Smooth muscle cell (in vitro differentiated cells): ENCODE measurements at regions not wholly inside any gene's neighbourhood (a gene's known extent, or its start where the extent isn't known, plus 50 kb on each side); places are given as distances from the start of the nearest gene placed in this dataset.
"Not testable (repeated sequence)": the region's sequence is repeated elsewhere in the genome, so short reads cannot be mapped to it uniquely, and the experiment has no call there.

ENCODE experiments used
- DNase-seq: peaks from one replicate; lab custom pipeline; 2025; ENCODE audit not compliant: unreplicated experiment; lab: John Stamatoyannopoulos, UW
- H2AFZ ChIP-seq: fragments of 200-600 bp; sonication (generic); 2 replicates; pipeline ENCODE4 v1.6.0; 2016; ENCODE audit warnings: antibody characterized with exemption, low read depth, mild to moderate bottlenecking
- H3F3A ChIP-seq: fragments of 200-600 bp; sonication (generic); 2 replicates; pipeline ENCODE4 v1.6.0; 2017; ENCODE audit warnings: antibody characterized with exemption, low read depth
- H3K27ac ChIP-seq: fragments of 200-600 bp; sonication (generic); 2 replicates; pipeline ENCODE4 v1.5.1; 2016; ENCODE audit warnings: low read depth, mild to moderate bottlenecking
- H3K27me3 ChIP-seq: fragments of 200-600 bp; sonication (generic); 2 replicates; pipeline ENCODE4 v1.6.1; 2016; ENCODE audit warnings: low read depth, mild to moderate bottlenecking
- H3K36me3 ChIP-seq: fragments of 200-600 bp; sonication (generic); 2 replicates; pipeline ENCODE4 v1.5.1; 2016; ENCODE audit warnings: low read depth
- H3K4me1 ChIP-seq: fragments of 200-600 bp; sonication (generic); 2 replicates; pipeline ENCODE4 v1.5.1; 2016; ENCODE audit warnings: low read depth
- H3K4me2 ChIP-seq: fragments of 200-600 bp; sonication (generic); 2 replicates; pipeline ENCODE4 v1.6.0; 2016; ENCODE audit warnings: mild to moderate bottlenecking
- H3K4me3 ChIP-seq: fragments of 200-600 bp; sonication (generic); 2 replicates; pipeline ENCODE4 v1.5.1; 2016; ENCODE audit warnings: mild to moderate bottlenecking
- H3K79me2 ChIP-seq: fragments of 200-600 bp; sonication (generic); 2 replicates; pipeline ENCODE4 v1.6.0; 2016; ENCODE audit warnings: low read depth, mild to moderate bottlenecking
- H3K9ac ChIP-seq: fragments of 200-600 bp; sonication (generic); 2 replicates; pipeline ENCODE4 v1.6.0; 2016; ENCODE audit warnings: low read depth
- H3K9me3 ChIP-seq: fragments of 200-600 bp; sonication (generic); replicated peaks from 2 replicates; pipeline ENCODE4 v1.5.1; 2016; ENCODE audit warnings: low read depth
- H4K20me1 ChIP-seq: fragments of 200-600 bp; sonication (generic); 2 replicates; pipeline ENCODE4 v1.6.0; 2016; ENCODE audit warnings: low read depth
- CTCF ChIP-seq: fragments of 200-600 bp; sonication (generic); IDR thresholded peaks from 2 replicates; pipeline ENCODE4 v1.5.1; 2017; ENCODE audit warnings: borderline replicate concordance, mild to moderate bottlenecking, antibody characterized with exemption; ENCODE audit not compliant: insufficient read depth, poor library complexity, severe bottlenecking
- WGBS: methylation state at CpG from one replicate; pipeline ENCODE4 v1.1.7; 2016; ENCODE audit warnings: low lambda C conversion rate; 5-methylcytosine and 5-hydroxymethylcytosine counted together

- H3K36me3 ChIP-seq: no peaks in the 10 kb centered on the region
- no peaks in the 10 kb centered on the region for H4K20me1 ChIP-seq
- no peak overlapping the region for H3K4me2 ChIP-seq
- 96% methylated on average over 2 of the region's 2 CpGs for WGBS
- H3K4me1 ChIP-seq: no peaks in the 10 kb centered on the region
- no peaks in the 10 kb centered on the region for H3F3A ChIP-seq
- H3K27me3 ChIP-seq: no peaks in the 10 kb centered on the region
- H3K27ac ChIP-seq: no peak overlapping the region
- no peaks in the 10 kb centered on the region for H3K79me2 ChIP-seq
- H3K4me3 ChIP-seq: no peak overlapping the region
- no peaks in the 10 kb centered on the region for H3K9me3 ChIP-seq
- no peak overlapping the region for H2AFZ ChIP-seq
- DNase-seq: no peak
- no peak overlapping the region for H3K9ac ChIP-seq
- TF ChIP-seq CTCF: no peak
These were observed 695.7 kb upstream of the ATXN7L3B start for GRCh38 chr12:73841963-73842362.

GRCh38 chr12:73863546-73863945 lies 674.1 kb upstream of the ATXN7L3B start:
- Histone ChIP-seq H3F3A (no peaks in the 10 kb centered on the region), H3K27me3 (no peaks in the 10 kb centered on the region), H3K79me2 (no peaks in the 10 kb centered on the region), H3K9me3 (no peaks in the 10 kb centered on the region), H3K4me3 (no peak overlapping the region), H3K4me1 (no peaks in the 10 kb centered on the region), H3K36me3 (no peaks in the 10 kb centered on the region), H2AFZ (no peak overlapping the region), H3K27ac (no peak overlapping the region), H4K20me1 (no peaks in the 10 kb centered on the region), H3K4me2 (no peak overlapping the region), H3K9ac (no peak overlapping the region)
- WGBS: 66% methylated on average over 2 of the region's 2 CpGs
- no peak for TF ChIP-seq CTCF
- no peak for DNase-seq

GRCh38 chr12:73867147-73867546 lies 670.5 kb upstream of the ATXN7L3B start:
- Histone ChIP-seq H3K27ac (no peak overlapping the region), H3K79me2 (no peaks in the 10 kb centered on the region), H4K20me1 (no peaks in the 10 kb centered on the region), H3K4me1 (no peaks in the 10 kb centered on the region), H2AFZ (no peak overlapping the region), H3K4me3 (no peak overlapping the region), H3K36me3 (no peaks in the 10 kb centered on the region), H3K4me2 (no peak overlapping the region), H3K27me3 (no peaks in the 10 kb centered on the region), H3K9me3 (no peaks in the 10 kb centered on the region), H3K9ac (no peak overlapping the region), H3F3A (no peaks in the 10 kb centered on the region)
- DNase-seq: no peak
- WGBS: 95% methylated on average over 1 of the region's 1 CpG
- TF ChIP-seq CTCF: no peak

GRCh38 chr12:73877291-73877690 lies 660.3 kb upstream of the ATXN7L3B start:
- WGBS: 96% methylated on average over 6 of the region's 6 CpGs
- not testable (repeated sequence) for H3K9me3 ChIP-seq

More at GRCh38 chr12:73877291-73877690, 660.3 kb upstream of the ATXN7L3B start:
- not testable (repeated sequence) for H3K9ac ChIP-seq, DNase-seq, H3K36me3 ChIP-seq, H3K4me1 ChIP-seq, H3K27me3 ChIP-seq, H3K79me2 ChIP-seq, H3F3A ChIP-seq, H3K27ac ChIP-seq, H2AFZ ChIP-seq, H3K4me2 ChIP-seq, H4K20me1 ChIP-seq, H3K4me3 ChIP-seq
